Endothelial cell of umbilical vein (primary cell): ENCODE measurements at regions not wholly inside any gene's neighbourhood (a gene's known extent, or its start where the extent isn't known, plus 50 kb on each side); places are given as distances from the start of the nearest gene placed in this dataset.

Experiments used
- BruUV-seq: library from RNA; stranded (reverse); fragments of 400-500 nt; replicated peaks from 2 replicates; lab custom pipeline; 2021; lab: Mats Ljungman, UMichigan
- CTCF ChIA-PET: fragments of 300-600, 350-600 bp; sonication (Branson Sonifier 250); formaldehyde crosslinking; loops from one replicate; lab custom pipeline; 2021; ENCODE audit warnings: antibody characterized with exemption, inconsistent platforms; lab: Charles Lee
- POLR2A ChIA-PET: fragments of 300-600, 350-600 bp; sonication (Branson Sonifier 250); formaldehyde crosslinking; loops from one replicate; lab custom pipeline; 2021; ENCODE audit warnings: antibody characterized with exemption, inconsistent platforms; lab: Charles Lee
- DNase-seq: peaks from one replicate; pipeline ENCODE4 v3.0.0-alpha.2; 2011; ENCODE audit warnings: low read depth, low spot score
- FAIRE-seq: peaks from 2 replicates; lab custom pipeline; 2011; peaks lifted over from hg19 to GRCh38; lab: Jason Lieb, UNC
- H2AFZ ChIP-seq: 2 replicates; pipeline ENCODE4 v1.6.0; 2012; ENCODE audit warnings: low read depth, low read length, control low read depth, inconsistent platforms
- H3K27ac ChIP-seq: 2 replicates; pipeline ENCODE4 v1.5.1; 2011; ENCODE audit warnings: low read depth, mild to moderate bottlenecking, control low read depth, low read length, moderate library complexity; ENCODE audit not compliant: insufficient read depth
- H3K27me3 ChIP-seq, 2 experiments: 2 replicates each; pipeline versions ENCODE4 v1.6.0 to v1.6.1; 2011; ENCODE audit warnings: low read length in 2 of 2, mixed read lengths in 1 of 2; ENCODE audit not compliant: control insufficient read depth in 2 of 2, insufficient read depth in 2 of 2
- H3K36me3 ChIP-seq, 2 experiments: 2 replicates in 1 of 2; 3 replicates in 1 of 2; pipeline ENCODE4 v1.5.1; 2011; ENCODE audit warnings: low read length in 2 of 2, mild to moderate bottlenecking in 1 of 2, moderate library complexity in 1 of 2; ENCODE audit not compliant: control insufficient read depth in 2 of 2, insufficient read depth in 2 of 2; ENCODE audit errors: extremely low read depth in 1 of 2
- H3K4me1 ChIP-seq: 3 replicates; pipeline ENCODE4 v1.5.1; 2011; ENCODE audit warnings: mild to moderate bottlenecking, low read length; ENCODE audit not compliant: control insufficient read depth, insufficient read depth; ENCODE audit errors: extremely low read depth
- H3K4me2 ChIP-seq: 2 replicates; pipeline ENCODE4 v1.6.1; 2011; ENCODE audit warnings: low read length, control low read depth, mixed read lengths; ENCODE audit not compliant: insufficient read depth
- H3K4me3 ChIP-seq, 3 experiments: fragments of 200-600 bp in 1 of 3; sonication (generic), shearing (Covaris generic) in 1 of 3; replicated peaks in 1 of 3; 2 replicates each; pipeline ENCODE4 v1.5.1; 2011 to 2016; ENCODE audit warnings: control low read depth in 3 of 3, low read length in 3 of 3, mild to moderate bottlenecking in 2 of 3, inconsistent platforms in 1 of 3, low read depth in 1 of 3, moderate library complexity in 1 of 3; ENCODE audit not compliant: insufficient read depth in 1 of 3
- H3K79me2 ChIP-seq: 2 replicates; pipeline ENCODE4 v1.6.0; 2012; ENCODE audit warnings: low read length, inconsistent platforms; ENCODE audit not compliant: control insufficient read depth, insufficient read depth
- H3K9ac ChIP-seq: replicated peaks from 2 replicates; pipeline ENCODE3; 2011; ENCODE audit warnings: low read length, control low read depth; ENCODE audit not compliant: insufficient read depth; ENCODE audit errors: extremely low read depth
- H3K9me1 ChIP-seq: replicated peaks from 3 replicates; pipeline ENCODE4 v1.6.0; 2011; ENCODE audit warnings: mild to moderate bottlenecking, low read length; ENCODE audit not compliant: control insufficient read depth, insufficient read depth; ENCODE audit errors: extremely low read depth
- H3K9me3 ChIP-seq: replicated peaks from 2 replicates; pipeline ENCODE4 v1.5.1; 2012; ENCODE audit warnings: low read length, inconsistent platforms; ENCODE audit not compliant: control insufficient read depth, insufficient read depth
- H4K20me1 ChIP-seq: replicated peaks from 2 replicates; pipeline ENCODE3; 2011; ENCODE audit warnings: mild to moderate bottlenecking, low read length; ENCODE audit not compliant: control insufficient read depth, insufficient read depth; ENCODE audit errors: extremely low read depth
- CTCF ChIP-seq, 2 donors: IDR thresholded peaks; 1 replicate in 1 of 2; 2 replicates in 1 of 2; pipeline ENCODE4 v1.5.1; 2011; ENCODE audit warnings: low read length in 2 of 2, mild to moderate bottlenecking in 2 of 2, moderate library complexity in 2 of 2, control low read depth in 1 of 2, inconsistent platforms in 1 of 2, low read depth in 1 of 2; ENCODE audit not compliant: insufficient read depth in 1 of 2; ENCODE audit errors: extremely low read depth in 1 of 2
- EZH2 ChIP-seq: IDR thresholded peaks from 2 replicates; pipeline ENCODE4 v1.6.1; 2012; ENCODE audit warnings: borderline replicate concordance, low read depth, mild to moderate bottlenecking, moderate library complexity, low read length, inconsistent platforms; ENCODE audit not compliant: severe bottlenecking
- FOS ChIP-seq: IDR thresholded peaks from 2 replicates; pipeline ENCODE4 v1.6.1; 2011; ENCODE audit warnings: mild to moderate bottlenecking, low read length, moderate library complexity, borderline replicate concordance; ENCODE audit not compliant: insufficient read depth
- GATA2 ChIP-seq: IDR thresholded peaks from 2 replicates; pipeline ENCODE4 v1.7.0; 2011; ENCODE audit warnings: low read depth, mild to moderate bottlenecking, moderate library complexity, mixed read lengths, low read length; ENCODE audit not compliant: insufficient read length, insufficient read depth
- JUN ChIP-seq: IDR thresholded peaks from 2 replicates; pipeline ENCODE4 v1.6.1; 2011; ENCODE audit warnings: borderline replicate concordance, low read depth; ENCODE audit not compliant: insufficient read length, insufficient read depth
- MAX ChIP-seq: IDR thresholded peaks from 2 replicates; pipeline ENCODE4 v1.6.1; 2011; ENCODE audit not compliant: insufficient read depth, insufficient read length
- MYC ChIP-seq: IDR thresholded peaks from one replicate; pipeline ENCODE4 v1.6.1; 2011; ENCODE audit warnings: mild to moderate bottlenecking, low read depth, low read length
- POLR2A ChIP-seq: IDR thresholded peaks from 2 replicates; pipeline ENCODE4 v1.6.1; 2012; ENCODE audit warnings: low read depth, mild to moderate bottlenecking, control low read depth, low read length
- POLR2AphosphoS5 ChIP-seq: IDR thresholded peaks from 2 replicates; pipeline ENCODE4 v1.6.1; 2012; ENCODE audit warnings: low read depth, mild to moderate bottlenecking, control low read depth, low read length, moderate library complexity; ENCODE audit not compliant: insufficient read depth
- dilution Hi-C: fragments of 300-500 bp; cut with MboI; formaldehyde crosslinking; loops from one replicate; pipeline ENCODE4 v1.15.0; 2019; ENCODE audit warnings: low sequenced_read_pairs; ENCODE audit not compliant: extremely low pct_ligation_motif_present
- intact Hi-C: fragments of 100-400 bp; cut with micrococcal nuclease; formaldehyde crosslinking; loops from one replicate; pipeline ENCODE4 v1.10.0; 2022

GRCh38 chr2:6700335-6700734, 165.4 kb downstream of the CMPK2 start:
- dilution Hi-C loops = no loop called here
- BruUV-seq = no TSS peak
- FAIRE-seq = no peak

More at GRCh38 chr2:6700335-6700734, 165.4 kb downstream of the CMPK2 start:
- no peaks in the 10 kb centered on the region for H3K9me1 ChIP-seq
- DNase-seq = no peak
- H3K27me3 ChIP-seq = no peaks in the 10 kb centered on the region
- intact Hi-C loops = no loop called here
- H3K4me2 ChIP-seq = no peak overlapping the region
- no peak overlapping the region for H3K4me3 ChIP-seq
- CTCF ChIA-PET = no interaction called here
- H3K79me2 ChIP-seq = no peaks in the 10 kb centered on the region
- TF ChIP-seq MAX (no peak), POLR2A (no peak), GATA2 (no peak), EZH2 (no peak), JUN (no peak), CTCF (IDR thresholded peaks at IDR 0.05; ENCODE audit: extremely low read depth in 1 of 2, insufficient read depth in 1 of 2, low read depth in 1 of 2, low read length in 2 of 2) (no peak), POLR2AphosphoS5 (no peak), MYC (no peak), FOS (no peak)
- H3K4me1 ChIP-seq = no peaks in the 10 kb centered on the region
- no peak overlapping the region for H3K27ac ChIP-seq
- no peak overlapping the region for H3K9ac ChIP-seq
- H4K20me1 ChIP-seq = no peaks in the 10 kb centered on the region
- no peak overlapping the region for H2AFZ ChIP-seq
- POLR2A ChIA-PET = no interaction called here
- no peaks in the 10 kb centered on the region for H3K36me3 ChIP-seq
- H3K9me3 ChIP-seq = no peaks in the 10 kb centered on the region
